Panc1 (cell line): ENCODE measurements at regions not wholly inside any gene's neighbourhood (a gene's known extent, or its start where the extent isn't known, plus 50 kb on each side); places are given as distances from the start of the nearest gene placed in this dataset.

Experiments used
- ATAC-seq: fragments of 200-7000 bp; cut with Tn5 transposase; 2 replicates; pipeline ENCODE4 v1.9.1; 2020; ENCODE audit warnings: mild to moderate bottlenecking, moderate library complexity
- BruUV-seq: library from RNA; stranded (reverse); fragments of 400-500 nt; replicated peaks from 2 replicates; lab custom pipeline; 2021; lab: Mats Ljungman, UMichigan
- CTCF ChIA-PET: fragments of 300-600 bp; sonication (Branson Sonifier 250); formaldehyde crosslinking; loops from one replicate; lab custom pipeline; 2022; ENCODE audit warnings: antibody characterized with exemption; lab: Charles Lee
- POLR2A ChIA-PET: fragments of 300-600 bp; sonication (Branson Sonifier 250); formaldehyde crosslinking; loops from one replicate; lab custom pipeline; 2022; ENCODE audit warnings: antibody characterized with exemption; lab: Charles Lee
- DNase-seq: peaks from one replicate; pipeline ENCODE4 v3.0.0-alpha.2; 2010; ENCODE audit warnings: low read depth, low spot score
- H3K27ac ChIP-seq: 2 replicates; pipeline ENCODE4 v1.5.1; 2011; ENCODE audit warnings: mild to moderate bottlenecking, low read length, inconsistent platforms
- H3K27me3 ChIP-seq: fragments of 200-500 bp; sonication (Bioruptor generic); 2 replicates; pipeline ENCODE4 v1.6.0; 2014; ENCODE audit warnings: low read length, inconsistent platforms; ENCODE audit not compliant: control insufficient read depth, insufficient read depth
- H3K36me3 ChIP-seq: fragments of 200-500 bp; sonication (Bioruptor generic); 2 replicates; pipeline ENCODE4 v1.5.1; 2014; ENCODE audit warnings: inconsistent platforms, mild to moderate bottlenecking, low read length, moderate library complexity; ENCODE audit not compliant: control insufficient read depth, insufficient read depth
- H3K4me1 ChIP-seq: 2 replicates; pipeline ENCODE4 v1.5.1; 2011; ENCODE audit warnings: inconsistent platforms, mild to moderate bottlenecking, low read length, moderate library complexity; ENCODE audit not compliant: control insufficient read depth, insufficient read depth
- H3K4me3 ChIP-seq, 2 experiments: 2 replicates each; pipeline ENCODE4 v1.5.1; 2011 to 2012; ENCODE audit warnings: low read depth in 2 of 2, low read length in 2 of 2, mild to moderate bottlenecking in 2 of 2, inconsistent platforms in 1 of 2, moderate library complexity in 1 of 2
- H3K9me3 ChIP-seq: fragments of 200-500 bp; sonication (Bioruptor generic); 2 replicates; pipeline ENCODE4 v1.5.1; 2014; ENCODE audit warnings: low read depth, mild to moderate bottlenecking, inconsistent platforms, low read length, moderate library complexity; ENCODE audit not compliant: control insufficient read depth, insufficient read depth
- POLR2AphosphoS5 ChIP-seq: IDR thresholded peaks from 2 replicates; pipeline ENCODE4 v1.6.1; 2012; ENCODE audit warnings: mild to moderate bottlenecking, low read depth, low read length, moderate library complexity
- SIN3A ChIP-seq: IDR thresholded peaks from 2 replicates; pipeline ENCODE4 v1.6.1; 2012; ENCODE audit warnings: low read depth, mild to moderate bottlenecking, low read length, moderate library complexity, borderline replicate concordance; ENCODE audit not compliant: insufficient read depth
- TCF7L2 ChIP-seq: IDR thresholded peaks from 2 replicates; pipeline ENCODE4 v1.6.1; 2011; ENCODE audit warnings: mild to moderate bottlenecking, low read depth, low read length, inconsistent platforms
- in situ Hi-C: cut with HindIII; loops from 2 replicates; pipeline ENCODE4 v1.10.0; 2016; ENCODE audit warnings: low sequenced_read_pairs, low pct_unique_long_range_greater_than_20kb
- intact Hi-C: fragments of 100-400 bp; cut with micrococcal nuclease; formaldehyde crosslinking; loops from one replicate; pipeline ENCODE4 v1.10.0; 2022; ENCODE audit not compliant: unreplicated experiment
- TF ChIP-seq, protein P1 (sequence below): fragments of 450-650 bp; IDR thresholded peaks from 2 replicates; pipeline ENCODE4 v1.5.1; 2017; ENCODE audit warnings: mild to moderate bottlenecking
- TF ChIP-seq, protein P2 (sequence below), 2 experiments: IDR thresholded peaks; 2 replicates each; pipeline ENCODE4 v1.6.1; 2011 to 2012; ENCODE audit warnings: low read depth in 2 of 2, control low read depth in 1 of 2, low read length in 1 of 2, mild to moderate bottlenecking in 1 of 2, moderate library complexity in 1 of 2; ENCODE audit not compliant: insufficient read depth in 1 of 2

DNA sequence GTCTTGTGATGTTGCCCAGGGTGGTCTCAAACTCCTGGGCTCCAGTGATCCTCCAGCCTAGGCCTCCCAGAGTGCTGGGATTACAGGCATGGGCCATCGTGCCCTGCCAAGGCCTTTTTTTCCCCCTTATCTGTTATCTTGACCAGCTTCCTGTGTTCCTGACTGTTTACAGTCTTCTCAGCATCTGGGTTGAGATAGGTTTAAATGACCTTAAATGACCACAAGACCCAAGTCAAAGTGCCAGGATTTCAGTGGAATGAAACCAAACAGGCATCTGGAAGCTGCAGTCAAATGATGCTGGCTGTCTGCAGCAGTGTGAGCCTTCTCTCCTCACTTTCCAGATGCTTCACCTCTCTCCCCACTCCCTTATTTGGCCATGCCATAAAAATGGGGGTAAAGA, 114.2 kb upstream of the CLDN10 start:
- H3K27me3 ChIP-seq: no peaks in the 10 kb centered on the region
- H3K4me3 ChIP-seq: no peak overlapping the region
- ChIA-PET CTCF (no interaction called here), POLR2A (no interaction called here)
- no peaks in the 10 kb centered on the region for H3K4me1 ChIP-seq
- H3K27ac ChIP-seq: no peak overlapping the region
- intact Hi-C loops: no loop called here
- no peaks in the 10 kb centered on the region for H3K36me3 ChIP-seq
- no peaks in the 10 kb centered on the region for H3K9me3 ChIP-seq
- DNase-seq (no peak), ATAC-seq (no peak)
- TF ChIP-seq TCF7L2 (no peak), POLR2AphosphoS5 (no peak), SIN3A (no peak)
- TF ChIP-seq, protein P1, sequence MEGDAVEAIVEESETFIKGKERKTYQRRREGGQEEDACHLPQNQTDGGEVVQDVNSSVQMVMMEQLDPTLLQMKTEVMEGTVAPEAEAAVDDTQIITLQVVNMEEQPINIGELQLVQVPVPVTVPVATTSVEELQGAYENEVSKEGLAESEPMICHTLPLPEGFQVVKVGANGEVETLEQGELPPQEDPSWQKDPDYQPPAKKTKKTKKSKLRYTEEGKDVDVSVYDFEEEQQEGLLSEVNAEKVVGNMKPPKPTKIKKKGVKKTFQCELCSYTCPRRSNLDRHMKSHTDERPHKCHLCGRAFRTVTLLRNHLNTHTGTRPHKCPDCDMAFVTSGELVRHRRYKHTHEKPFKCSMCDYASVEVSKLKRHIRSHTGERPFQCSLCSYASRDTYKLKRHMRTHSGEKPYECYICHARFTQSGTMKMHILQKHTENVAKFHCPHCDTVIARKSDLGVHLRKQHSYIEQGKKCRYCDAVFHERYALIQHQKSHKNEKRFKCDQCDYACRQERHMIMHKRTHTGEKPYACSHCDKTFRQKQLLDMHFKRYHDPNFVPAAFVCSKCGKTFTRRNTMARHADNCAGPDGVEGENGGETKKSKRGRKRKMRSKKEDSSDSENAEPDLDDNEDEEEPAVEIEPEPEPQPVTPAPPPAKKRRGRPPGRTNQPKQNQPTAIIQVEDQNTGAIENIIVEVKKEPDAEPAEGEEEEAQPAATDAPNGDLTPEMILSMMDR: no peak
- TF ChIP-seq, protein P2, sequence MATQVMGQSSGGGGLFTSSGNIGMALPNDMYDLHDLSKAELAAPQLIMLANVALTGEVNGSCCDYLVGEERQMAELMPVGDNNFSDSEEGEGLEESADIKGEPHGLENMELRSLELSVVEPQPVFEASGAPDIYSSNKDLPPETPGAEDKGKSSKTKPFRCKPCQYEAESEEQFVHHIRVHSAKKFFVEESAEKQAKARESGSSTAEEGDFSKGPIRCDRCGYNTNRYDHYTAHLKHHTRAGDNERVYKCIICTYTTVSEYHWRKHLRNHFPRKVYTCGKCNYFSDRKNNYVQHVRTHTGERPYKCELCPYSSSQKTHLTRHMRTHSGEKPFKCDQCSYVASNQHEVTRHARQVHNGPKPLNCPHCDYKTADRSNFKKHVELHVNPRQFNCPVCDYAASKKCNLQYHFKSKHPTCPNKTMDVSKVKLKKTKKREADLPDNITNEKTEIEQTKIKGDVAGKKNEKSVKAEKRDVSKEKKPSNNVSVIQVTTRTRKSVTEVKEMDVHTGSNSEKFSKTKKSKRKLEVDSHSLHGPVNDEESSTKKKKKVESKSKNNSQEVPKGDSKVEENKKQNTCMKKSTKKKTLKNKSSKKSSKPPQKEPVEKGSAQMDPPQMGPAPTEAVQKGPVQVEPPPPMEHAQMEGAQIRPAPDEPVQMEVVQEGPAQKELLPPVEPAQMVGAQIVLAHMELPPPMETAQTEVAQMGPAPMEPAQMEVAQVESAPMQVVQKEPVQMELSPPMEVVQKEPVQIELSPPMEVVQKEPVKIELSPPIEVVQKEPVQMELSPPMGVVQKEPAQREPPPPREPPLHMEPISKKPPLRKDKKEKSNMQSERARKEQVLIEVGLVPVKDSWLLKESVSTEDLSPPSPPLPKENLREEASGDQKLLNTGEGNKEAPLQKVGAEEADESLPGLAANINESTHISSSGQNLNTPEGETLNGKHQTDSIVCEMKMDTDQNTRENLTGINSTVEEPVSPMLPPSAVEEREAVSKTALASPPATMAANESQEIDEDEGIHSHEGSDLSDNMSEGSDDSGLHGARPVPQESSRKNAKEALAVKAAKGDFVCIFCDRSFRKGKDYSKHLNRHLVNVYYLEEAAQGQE (IDR thresholded peaks at IDR 0.05; ENCODE audit: insufficient read depth in 1 of 2, low read depth in 2 of 2, low read length in 1 of 2): no peak
- no TSS peak for BruUV-seq
- in situ Hi-C loops: no loop called here

DNA sequence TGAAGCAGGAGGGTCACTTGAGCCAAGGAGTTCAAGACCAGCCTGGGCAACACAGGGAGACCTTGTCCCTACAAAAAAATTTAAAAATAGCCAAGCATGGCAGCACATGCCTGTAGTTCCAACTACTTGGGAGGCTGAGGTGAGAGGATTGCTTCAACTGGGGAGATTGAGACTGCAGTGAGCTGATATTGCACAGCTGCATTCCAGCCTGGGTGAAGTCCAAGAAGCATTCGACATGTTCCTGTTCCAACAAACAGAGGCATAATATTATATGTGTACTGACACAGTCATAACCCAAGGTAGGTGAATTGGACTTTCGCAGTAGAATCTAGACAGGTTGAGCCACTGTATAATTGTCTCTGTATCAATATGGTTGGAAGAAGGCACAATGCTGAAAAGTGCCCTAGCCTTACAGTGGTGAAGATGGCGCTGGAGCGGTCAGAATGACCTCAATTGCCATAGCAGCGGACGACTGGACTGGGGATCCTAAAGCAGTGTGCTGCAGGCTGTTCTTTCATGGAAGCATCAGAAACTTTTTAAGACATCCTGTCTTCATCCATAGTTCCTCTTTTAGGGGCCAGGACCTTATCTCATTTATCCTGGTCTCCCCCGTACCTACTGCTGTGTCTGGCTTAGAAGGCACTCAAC, 112.0 kb upstream of the CLDN10 start:
- BruUV-seq: no TSS peak
- H3K4me1 ChIP-seq: no peaks in the 10 kb centered on the region
- intact Hi-C loops (no loop called here), in situ Hi-C loops (no loop called here)
- ChIA-PET POLR2A (no interaction called here), CTCF (interaction anchor here (0.7 kb wide), 1 partner anchor 211 kb away, joined by 3 read pairs; no protein-coding TSS in a partner anchor)
- no peaks in the 10 kb centered on the region for H3K9me3 ChIP-seq
- no peak for ATAC-seq
- no peak overlapping the region for H3K27ac ChIP-seq
- no peak for TF ChIP-seq POLR2AphosphoS5
- TF ChIP-seq, protein P1: no peak
- TF ChIP-seq, protein P2 (IDR thresholded peaks at IDR 0.05; ENCODE audit: insufficient read depth in 1 of 2, low read depth in 2 of 2, low read length in 1 of 2): no peak
- TF ChIP-seq SIN3A: no peak
- TF ChIP-seq TCF7L2: no peak
- H3K4me3 ChIP-seq: no peak overlapping the region
- H3K36me3 ChIP-seq: no peaks in the 10 kb centered on the region
- no peak for DNase-seq
- no peaks in the 10 kb centered on the region for H3K27me3 ChIP-seq
